ENCODE measurements at regions not wholly inside any gene's neighbourhood (a gene's known extent, or its start where the extent isn't known, plus 50 kb on each side); places are given as distances from the start of the nearest gene placed in this dataset.

GRCh38 chr1:34406833-34407539 is 230.3 kb downstream of the C1orf94 start:
- TF ChIP-seq, protein P1, sequence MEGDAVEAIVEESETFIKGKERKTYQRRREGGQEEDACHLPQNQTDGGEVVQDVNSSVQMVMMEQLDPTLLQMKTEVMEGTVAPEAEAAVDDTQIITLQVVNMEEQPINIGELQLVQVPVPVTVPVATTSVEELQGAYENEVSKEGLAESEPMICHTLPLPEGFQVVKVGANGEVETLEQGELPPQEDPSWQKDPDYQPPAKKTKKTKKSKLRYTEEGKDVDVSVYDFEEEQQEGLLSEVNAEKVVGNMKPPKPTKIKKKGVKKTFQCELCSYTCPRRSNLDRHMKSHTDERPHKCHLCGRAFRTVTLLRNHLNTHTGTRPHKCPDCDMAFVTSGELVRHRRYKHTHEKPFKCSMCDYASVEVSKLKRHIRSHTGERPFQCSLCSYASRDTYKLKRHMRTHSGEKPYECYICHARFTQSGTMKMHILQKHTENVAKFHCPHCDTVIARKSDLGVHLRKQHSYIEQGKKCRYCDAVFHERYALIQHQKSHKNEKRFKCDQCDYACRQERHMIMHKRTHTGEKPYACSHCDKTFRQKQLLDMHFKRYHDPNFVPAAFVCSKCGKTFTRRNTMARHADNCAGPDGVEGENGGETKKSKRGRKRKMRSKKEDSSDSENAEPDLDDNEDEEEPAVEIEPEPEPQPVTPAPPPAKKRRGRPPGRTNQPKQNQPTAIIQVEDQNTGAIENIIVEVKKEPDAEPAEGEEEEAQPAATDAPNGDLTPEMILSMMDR (conservative IDR thresholded peaks at IDR 0.05 in 1 of 2, IDR thresholded peaks at IDR 0.05 in 1 of 2; ENCODE audit: low read depth in 1 of 2, low read length in 2 of 2), result no peak
- TF ChIP-seq EZH2 (IDR thresholded peaks at IDR 0.05; ENCODE audit: low read length, missing control alignments), result no peak
